Upper lobe of left lung (tissue), 6 donors: ENCODE measurements at regions not wholly inside any gene's neighbourhood (a gene's known extent, or its start where the extent isn't known, plus 50 kb on each side); places are given as distances from the start of the nearest gene placed in this dataset.
A peak's percentile ranks its signal among the peaks of the same experiment; 100 is the strongest.

Experiments
- ATAC-seq, 2 donors: fragments of 200-7000 bp; cut with Tn5 transposase; one replicate each; pipeline ENCODE4 v1.9.1; 2022; ENCODE audit warnings: mild to moderate bottlenecking in 2 of 2, moderate library complexity in 2 of 2; ENCODE audit not compliant: low FRiP score in 2 of 2
- DNase-seq, 2 donors: peaks; one replicate each; pipeline ENCODE4 v3.0.0-alpha.2; 2019 to 2020
- H3K27ac ChIP-seq, 4 donors: fragments of 200-600 bp; sonication (generic); one replicate each; pipeline ENCODE4 v1.5.1; 2016 to 2019
- H3K27me3 ChIP-seq, 4 donors: fragments of 200-600 bp; sonication (generic); one replicate each; pipeline ENCODE4 v1.5.1; 2017 to 2019
- H3K36me3 ChIP-seq, 4 donors: fragments of 200-600 bp; sonication (generic); one replicate each; pipeline ENCODE4 v1.5.1; 2016 to 2019
- H3K4me1 ChIP-seq, 4 donors: fragments of 200-600 bp; sonication (generic); one replicate each; pipeline ENCODE4 v1.5.1; 2018 to 2019
- H3K4me3 ChIP-seq, 4 donors: fragments of 200-600 bp; sonication (generic); one replicate each; pipeline ENCODE4 v1.5.1; 2017 to 2019; ENCODE audit warnings: mild to moderate bottlenecking in 2 of 4, moderate library complexity in 1 of 4
- H3K9me3 ChIP-seq, 4 donors: fragments of 200-600 bp; sonication (generic); one replicate each; pipeline ENCODE4 v1.5.1; 2018 to 2019
- EP300 ChIP-seq, 4 donors: sonication (generic); formaldehyde crosslinking; IDR thresholded peaks; one replicate each; pipeline ENCODE4 v1.5.1; 2017; ENCODE audit warnings: antibody characterized with exemption in 4 of 4, control low read depth in 2 of 4
- POLR2A ChIP-seq, 4 donors: fragments of 450-650 bp; IDR thresholded peaks; one replicate each; pipeline ENCODE4 v1.5.1; 2016 to 2017; ENCODE audit warnings: antibody characterized with exemption in 4 of 4, mild to moderate bottlenecking in 2 of 4
- POLR2AphosphoS5 ChIP-seq, 2 donors: sonication (generic); formaldehyde crosslinking; IDR thresholded peaks; one replicate each; pipeline ENCODE4 v1.5.1; 2017; ENCODE audit warnings: antibody characterized with exemption in 2 of 2
- WGBS, 2 donors: methylation state at CpG; one replicate each; pipeline ENCODE4 v1.1.5; 2017 to 2018; 5-methylcytosine and 5-hydroxymethylcytosine counted together
- TF ChIP-seq, protein P1 (sequence below), 6 experiments: fragments of 450-650 bp in 4 of 6; fragments of 200-600 bp in 2 of 6; sonication (generic) in 2 of 6; IDR thresholded peaks; one replicate each; pipeline ENCODE4 v1.5.1; 2016 to 2019; ENCODE audit warnings: antibody characterized with exemption in 6 of 6
- donor health status: DM: no; HTN: no; CAD: no; lungs with moderate emphysema.
- donor health status: DM: no; HTN: yes; CAD: no; lungs with severe emphysema.

DNA sequence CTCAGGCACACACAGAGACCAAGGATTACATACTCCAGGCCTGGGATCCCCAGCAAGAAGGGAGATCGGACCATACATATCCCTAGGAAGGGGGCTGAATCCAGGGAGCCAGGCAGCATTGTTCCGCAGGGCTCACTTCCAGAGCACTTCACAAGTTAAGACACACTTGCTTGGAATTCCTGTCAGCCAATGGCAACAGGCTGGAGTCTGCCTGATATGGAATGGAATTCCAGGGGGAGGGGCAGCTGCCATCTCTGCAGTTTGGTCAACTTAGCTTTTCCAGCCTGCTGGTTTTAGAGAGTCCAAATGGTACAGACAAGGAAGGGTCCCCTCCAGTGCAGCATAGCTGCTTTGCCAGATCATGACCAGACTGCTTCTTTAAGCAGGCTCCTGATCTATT, 290.0 kb upstream of the GLI3 start:
- TF ChIP-seq POLR2A (IDR thresholded peaks at IDR 0.05) (no peak), EP300 (IDR thresholded peaks at IDR 0.05) (no peak), POLR2AphosphoS5 (IDR thresholded peaks at IDR 0.05) (no peak)
- TF ChIP-seq, protein P1, sequence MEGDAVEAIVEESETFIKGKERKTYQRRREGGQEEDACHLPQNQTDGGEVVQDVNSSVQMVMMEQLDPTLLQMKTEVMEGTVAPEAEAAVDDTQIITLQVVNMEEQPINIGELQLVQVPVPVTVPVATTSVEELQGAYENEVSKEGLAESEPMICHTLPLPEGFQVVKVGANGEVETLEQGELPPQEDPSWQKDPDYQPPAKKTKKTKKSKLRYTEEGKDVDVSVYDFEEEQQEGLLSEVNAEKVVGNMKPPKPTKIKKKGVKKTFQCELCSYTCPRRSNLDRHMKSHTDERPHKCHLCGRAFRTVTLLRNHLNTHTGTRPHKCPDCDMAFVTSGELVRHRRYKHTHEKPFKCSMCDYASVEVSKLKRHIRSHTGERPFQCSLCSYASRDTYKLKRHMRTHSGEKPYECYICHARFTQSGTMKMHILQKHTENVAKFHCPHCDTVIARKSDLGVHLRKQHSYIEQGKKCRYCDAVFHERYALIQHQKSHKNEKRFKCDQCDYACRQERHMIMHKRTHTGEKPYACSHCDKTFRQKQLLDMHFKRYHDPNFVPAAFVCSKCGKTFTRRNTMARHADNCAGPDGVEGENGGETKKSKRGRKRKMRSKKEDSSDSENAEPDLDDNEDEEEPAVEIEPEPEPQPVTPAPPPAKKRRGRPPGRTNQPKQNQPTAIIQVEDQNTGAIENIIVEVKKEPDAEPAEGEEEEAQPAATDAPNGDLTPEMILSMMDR (IDR thresholded peaks at IDR 0.05): no peak
- WGBS, 2 donors: 73 to 80% methylated on average over 1 to 2 of the region's 2 CpGs
- DNase-seq: no peak

DNA sequence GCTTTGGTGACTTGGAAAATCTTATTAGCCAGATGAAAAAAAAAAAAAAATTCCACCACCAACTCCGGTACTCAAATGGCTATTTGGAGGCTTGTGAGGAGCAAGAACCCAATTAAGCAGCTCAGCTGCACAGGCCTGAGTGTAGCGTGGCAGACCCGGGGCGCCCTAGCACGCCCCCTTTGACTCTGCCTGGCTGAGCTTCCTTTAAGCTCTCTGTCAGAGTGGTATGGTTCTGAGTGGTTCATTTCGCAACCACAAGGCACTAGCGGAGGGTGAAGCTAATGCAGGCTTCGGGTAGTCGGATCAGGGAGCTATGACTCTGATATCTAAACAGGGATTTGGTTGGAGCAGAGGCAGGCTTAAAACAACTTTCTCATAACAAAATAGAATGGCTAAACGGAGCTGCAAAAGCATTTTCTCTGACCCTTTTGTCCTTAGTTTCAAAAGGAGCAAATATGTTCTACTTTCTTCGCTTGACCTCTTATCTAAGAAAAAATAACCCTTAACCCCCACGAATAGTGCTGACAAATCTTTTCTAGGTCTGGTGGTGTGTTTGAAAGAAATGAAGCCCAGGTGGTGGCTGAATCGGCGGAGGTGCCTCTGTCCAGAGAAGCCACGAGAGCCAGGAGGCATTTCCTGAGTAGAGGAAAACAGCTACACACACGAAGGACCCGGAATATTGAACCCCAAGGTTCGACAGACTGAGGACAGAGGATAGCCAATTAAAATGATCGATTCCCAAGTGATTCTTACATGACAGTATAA, 285.4 kb upstream of the GLI3 start:
- H3K36me3 ChIP-seq: no peaks in the 10 kb centered on the region
- DNase-seq (peak; percentile 30 to 49), ATAC-seq (peak; percentile 56 to 68)
- no peak overlapping the region for H3K27ac ChIP-seq
- TF ChIP-seq POLR2A (IDR thresholded peaks at IDR 0.05) (no peak), EP300 (IDR thresholded peaks at IDR 0.05) (no peak)
- TF ChIP-seq, protein P1 (IDR thresholded peaks at IDR 0.05): peak in 1 of 6 experiments; percentile 25
- WGBS, 2 donors: 65 to 71% methylated on average over 19 of the region's 19 CpGs
- peaks cover 0 to 4% (median 2%) of the 10 kb centered on the region in 4 donors for H3K9me3 ChIP-seq
- H3K4me3 ChIP-seq: no peak overlapping the region
- no peaks in the 10 kb centered on the region for H3K4me1 ChIP-seq
- H3K27me3 ChIP-seq: no peaks in the 10 kb centered on the region

More for the DNA sequence above, 290.0 kb upstream of the GLI3 start:
- no peak for ATAC-seq
- peaks cover 0 to 4% (median 2%) of the 10 kb centered on the region in 4 donors for H3K9me3 ChIP-seq
- H3K4me3 ChIP-seq: no peak overlapping the region
- no peak overlapping the region for H3K27ac ChIP-seq
- H3K27me3 ChIP-seq: no peaks in the 10 kb centered on the region
- no peaks in the 10 kb centered on the region for H3K36me3 ChIP-seq
- H3K4me1 ChIP-seq: no peaks in the 10 kb centered on the region

DNA sequence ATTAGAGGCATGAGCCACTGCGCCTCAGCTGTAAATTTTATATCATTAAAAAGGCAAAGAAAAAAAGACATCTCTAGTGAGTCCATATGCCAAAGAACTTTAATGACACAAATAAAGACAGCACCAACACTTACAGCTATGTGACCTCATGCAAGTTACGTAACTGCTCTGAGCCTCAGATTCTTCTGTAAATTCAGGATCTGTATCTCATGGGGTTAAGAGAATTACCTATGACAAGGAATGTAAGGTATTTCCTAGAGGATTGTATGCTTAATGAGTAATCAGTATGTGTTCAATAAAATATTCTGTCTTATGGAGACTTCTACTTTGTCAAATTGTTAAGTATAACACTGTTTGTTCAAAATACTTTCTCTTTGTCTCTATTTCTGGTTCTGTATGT, 274.0 kb upstream of the GLI3 start:
- DNase-seq (no peak), ATAC-seq (no peak)
- 98% methylated on average over 2 of the region's 2 CpGs for WGBS, 2 donors
- Histone ChIP-seq H3K4me1 (no peaks in the 10 kb centered on the region), H3K36me3 (no peaks in the 10 kb centered on the region), H3K9me3 (no peaks in the 10 kb centered on the region), H3K4me3 (no peak overlapping the region), H3K27ac (no peak overlapping the region), H3K27me3 (no peaks in the 10 kb centered on the region)
- no peak for TF ChIP-seq POLR2A (IDR thresholded peaks at IDR 0.05)
- TF ChIP-seq POLR2AphosphoS5 (IDR thresholded peaks at IDR 0.05): no peak
- TF ChIP-seq EP300 (IDR thresholded peaks at IDR 0.05): no peak
- TF ChIP-seq, protein P1 (IDR thresholded peaks at IDR 0.05): no peak

DNA sequence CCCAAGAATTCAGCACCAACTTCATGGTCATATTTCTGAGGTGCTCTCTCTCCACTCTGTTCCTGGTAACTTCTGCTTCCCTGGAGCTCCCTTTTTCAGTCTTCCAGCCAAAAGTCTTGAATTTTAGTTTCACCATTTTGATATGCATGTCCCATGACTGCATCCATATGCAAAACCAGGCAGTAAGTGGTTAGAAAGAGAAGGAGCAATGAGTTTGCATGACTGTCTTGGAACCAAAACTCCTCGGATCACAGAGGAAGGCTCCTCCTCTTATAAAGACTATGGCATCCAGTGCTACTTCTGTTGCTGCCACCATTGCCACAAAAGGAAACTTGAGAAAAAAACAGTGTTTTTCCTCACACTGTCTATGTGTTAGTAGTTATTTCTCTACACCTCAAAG, 269.1 kb upstream of the GLI3 start:
- TF ChIP-seq EP300 (IDR thresholded peaks at IDR 0.05) (no peak), POLR2A (IDR thresholded peaks at IDR 0.05) (no peak), POLR2AphosphoS5 (IDR thresholded peaks at IDR 0.05) (no peak)
- TF ChIP-seq, protein P1 (IDR thresholded peaks at IDR 0.05): no peak
- ATAC-seq: no peak
- Histone ChIP-seq H3K27ac (no peak overlapping the region), H3K4me3 (no peak overlapping the region), H3K36me3 (no peaks in the 10 kb centered on the region), H3K4me1 (no peaks in the 10 kb centered on the region), H3K27me3 (no peaks in the 10 kb centered on the region), H3K9me3 (no peaks in the 10 kb centered on the region)
- WGBS, 2 donors: 97 to 100% methylated on average over 1 of the region's 1 CpG
- DNase-seq: no peak

- no peaks in the 10 kb centered on the region for H3K27me3 ChIP-seq
- DNase-seq (no peak), ATAC-seq (peak in 1 of 2 donors; percentile 80)
- H3K4me1 ChIP-seq: no peaks in the 10 kb centered on the region
- no peak overlapping the region for H3K27ac ChIP-seq
- TF ChIP-seq POLR2A (IDR thresholded peaks at IDR 0.05) (no peak), EP300 (IDR thresholded peaks at IDR 0.05) (no peak), POLR2AphosphoS5 (IDR thresholded peaks at IDR 0.05) (no peak)
- TF ChIP-seq, protein P1 (IDR thresholded peaks at IDR 0.05): no peak
- no peaks in the 10 kb centered on the region for H3K36me3 ChIP-seq
- no peaks in the 10 kb centered on the region for H3K9me3 ChIP-seq
- H3K4me3 ChIP-seq: no peak overlapping the region
- WGBS, 2 donors: 79 to 87% methylated on average over 1 of the region's 1 CpG
These were observed 265.0 kb upstream of the GLI3 start for GRCh38 chr7:42502022-42502421.
